SH-SY5Y (cell line): ENCODE measurements at regions not wholly inside any gene's neighbourhood (a gene's known extent, or its start where the extent isn't known, plus 50 kb on each side); places are given as distances from the start of the nearest gene placed in this dataset.

Experiments used
- GATA2 ChIP-seq: IDR thresholded peaks from 2 replicates; pipeline ENCODE4 v1.6.1; 2011; ENCODE audit warnings: mild to moderate bottlenecking, low read depth, low read length
- GATA3 ChIP-seq: IDR thresholded peaks from 2 replicates; pipeline ENCODE4 v1.6.1; 2011; ENCODE audit warnings: low read depth, mild to moderate bottlenecking, low read length, moderate library complexity

DNA sequence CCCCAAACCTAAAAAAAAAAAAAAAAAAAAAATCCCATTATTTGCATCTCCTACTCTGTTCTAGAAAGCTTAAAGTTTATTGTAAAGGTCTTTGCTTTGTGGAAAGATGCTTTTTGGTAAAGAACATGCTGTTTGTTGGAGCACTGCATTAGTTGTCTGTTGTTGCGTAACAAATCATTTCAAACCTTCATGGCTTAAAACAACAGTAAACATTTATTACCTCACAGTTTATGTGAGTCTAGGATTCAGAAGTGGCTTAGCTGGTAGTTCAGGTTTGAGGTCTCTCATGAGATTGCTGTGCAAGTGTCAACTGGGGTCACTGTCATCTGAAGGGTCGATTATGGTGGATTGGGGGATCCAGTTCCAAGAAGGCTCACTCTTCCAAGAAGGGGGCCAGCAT is 155.2 kb upstream of the ZFP64 start:
- no peak for TF ChIP-seq GATA2
- TF ChIP-seq GATA3, result no peak
